Neural crest cell (in vitro differentiated cells): ENCODE measurements at regions not wholly inside any gene's neighbourhood (a gene's known extent, or its start where the extent isn't known, plus 50 kb on each side); places are given as distances from the start of the nearest gene placed in this dataset.

Experiments
- DNase-seq: peaks from one replicate; pipeline ENCODE4 v3.0.0; 2021; ENCODE audit warnings: low read depth, mixed read lengths, low spot score
- H3K27ac Mint-ChIP-seq: one replicate; pipeline ENCODE4 v1.8.0; 2021; ENCODE audit warnings: mild to moderate bottlenecking, mixed read lengths; ENCODE audit not compliant: unreplicated experiment
- H3K27me3 Mint-ChIP-seq: 2 replicates; pipeline ENCODE4 v1.8.0; 2021; ENCODE audit warnings: low read depth, mild to moderate bottlenecking, mixed read lengths
- H3K36me3 Mint-ChIP-seq: 2 replicates; pipeline ENCODE4 v1.8.0; 2021; ENCODE audit warnings: low read depth, mild to moderate bottlenecking, mixed read lengths
- H3K4me1 Mint-ChIP-seq: 2 replicates; pipeline ENCODE4 v1.8.0; 2021; ENCODE audit warnings: mixed read lengths
- H3K4me3 Mint-ChIP-seq: one replicate; pipeline ENCODE4 v1.8.0; 2021; ENCODE audit warnings: mild to moderate bottlenecking, mixed read lengths
- H3K9me3 Mint-ChIP-seq: 2 replicates; pipeline ENCODE4 v1.8.0; 2021; ENCODE audit warnings: mixed read lengths
- TF ChIP-seq, protein P1 (sequence below): fragments of 200-600 bp; sonication (generic); conservative IDR thresholded peaks from 2 replicates; pipeline ENCODE4 v1.5.0; 2021; ENCODE audit warnings: antibody characterized with exemption, mild to moderate bottlenecking

- TF ChIP-seq, protein P1, sequence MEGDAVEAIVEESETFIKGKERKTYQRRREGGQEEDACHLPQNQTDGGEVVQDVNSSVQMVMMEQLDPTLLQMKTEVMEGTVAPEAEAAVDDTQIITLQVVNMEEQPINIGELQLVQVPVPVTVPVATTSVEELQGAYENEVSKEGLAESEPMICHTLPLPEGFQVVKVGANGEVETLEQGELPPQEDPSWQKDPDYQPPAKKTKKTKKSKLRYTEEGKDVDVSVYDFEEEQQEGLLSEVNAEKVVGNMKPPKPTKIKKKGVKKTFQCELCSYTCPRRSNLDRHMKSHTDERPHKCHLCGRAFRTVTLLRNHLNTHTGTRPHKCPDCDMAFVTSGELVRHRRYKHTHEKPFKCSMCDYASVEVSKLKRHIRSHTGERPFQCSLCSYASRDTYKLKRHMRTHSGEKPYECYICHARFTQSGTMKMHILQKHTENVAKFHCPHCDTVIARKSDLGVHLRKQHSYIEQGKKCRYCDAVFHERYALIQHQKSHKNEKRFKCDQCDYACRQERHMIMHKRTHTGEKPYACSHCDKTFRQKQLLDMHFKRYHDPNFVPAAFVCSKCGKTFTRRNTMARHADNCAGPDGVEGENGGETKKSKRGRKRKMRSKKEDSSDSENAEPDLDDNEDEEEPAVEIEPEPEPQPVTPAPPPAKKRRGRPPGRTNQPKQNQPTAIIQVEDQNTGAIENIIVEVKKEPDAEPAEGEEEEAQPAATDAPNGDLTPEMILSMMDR = no peak
- H3K4me3 Mint-ChIP-seq = no peak overlapping the region
Measured at GRCh38 chr1:215330426-215330825, 236.7 kb upstream of the KCTD3 start.

DNA sequence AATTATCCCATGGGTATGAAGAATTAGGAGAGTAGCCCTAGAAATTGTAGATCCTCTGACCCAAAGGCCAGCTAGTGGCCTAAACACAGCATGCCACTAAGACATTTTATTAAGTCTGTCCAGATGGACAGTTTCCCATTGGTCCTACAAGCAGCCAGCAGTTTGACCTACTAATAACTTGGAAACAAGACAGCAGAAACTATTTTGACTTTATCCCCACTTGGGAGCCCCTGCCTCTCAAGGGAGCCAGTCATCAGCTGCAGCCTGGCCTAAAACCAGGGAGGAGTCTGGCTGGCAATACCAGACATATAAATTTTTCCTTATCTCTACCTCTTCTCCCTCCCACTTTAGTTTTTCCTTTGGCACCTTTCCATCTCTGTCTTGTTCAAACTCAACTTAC, 222.6 kb upstream of the KCTD3 start:
- TF ChIP-seq, protein P1 = no peak
- no peaks in the 10 kb centered on the region for H3K4me1 Mint-ChIP-seq
- H3K36me3 Mint-ChIP-seq = no peaks in the 10 kb centered on the region
- H3K9me3 Mint-ChIP-seq = no peaks in the 10 kb centered on the region
- no peak overlapping the region for H3K27ac Mint-ChIP-seq
- DNase-seq = no peak
- no peaks in the 10 kb centered on the region for H3K27me3 Mint-ChIP-seq
- no peak overlapping the region for H3K4me3 Mint-ChIP-seq

More at GRCh38 chr1:215330426-215330825, 236.7 kb upstream of the KCTD3 start:
- no peak for DNase-seq
- Mint-ChIP-seq H3K4me1 (peaks cover 9% of the 10 kb centered on the region), H3K27me3 (no peaks in the 10 kb centered on the region), H3K27ac (no peak overlapping the region), H3K36me3 (no peaks in the 10 kb centered on the region), H3K9me3 (peaks cover 3% of the 10 kb centered on the region)

DNA sequence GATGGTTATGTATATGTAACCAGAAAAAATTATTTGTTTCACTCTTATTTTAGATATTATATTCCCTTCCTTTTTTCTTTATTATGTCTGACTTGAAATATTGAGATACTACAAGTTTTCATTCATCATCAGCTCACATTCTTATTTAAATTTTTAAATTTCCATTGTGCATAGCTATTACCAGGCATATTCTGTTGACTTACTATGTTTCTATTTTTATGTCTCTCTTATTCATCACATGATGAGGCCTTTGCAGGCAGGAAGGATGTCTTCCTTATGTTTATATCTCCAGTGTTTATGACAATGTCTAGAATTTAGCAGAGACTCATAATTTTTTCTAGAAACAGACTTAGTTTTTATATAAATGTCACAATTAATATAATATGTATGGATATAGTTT, 221.9 kb upstream of the KCTD3 start:
- H3K27me3 Mint-ChIP-seq = no peaks in the 10 kb centered on the region
- TF ChIP-seq, protein P1 = no peak
- no peaks in the 10 kb centered on the region for H3K9me3 Mint-ChIP-seq
- no peak for DNase-seq
- H3K27ac Mint-ChIP-seq = no peak overlapping the region
- H3K36me3 Mint-ChIP-seq = no peaks in the 10 kb centered on the region
- H3K4me1 Mint-ChIP-seq = no peaks in the 10 kb centered on the region
- no peak overlapping the region for H3K4me3 Mint-ChIP-seq

DNA sequence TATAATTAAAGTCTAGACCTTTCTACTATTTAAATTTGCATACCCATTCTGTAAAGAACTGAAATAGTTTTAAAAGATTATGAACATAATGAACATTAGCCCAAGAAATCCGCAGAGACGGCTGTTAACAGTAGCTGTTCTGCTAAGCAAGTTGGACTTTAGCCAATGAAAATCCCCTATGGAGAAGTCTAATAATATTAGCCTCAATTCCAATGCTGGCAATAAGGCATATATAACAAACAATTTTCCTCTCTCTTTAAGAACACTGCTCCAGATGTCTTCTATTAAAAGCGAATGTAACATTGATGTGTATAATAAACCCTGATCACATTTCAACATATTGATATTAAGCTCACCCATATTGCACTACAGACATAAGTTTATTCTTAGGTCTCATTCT, 221.3 kb upstream of the KCTD3 start:
- H3K4me3 Mint-ChIP-seq = no peak overlapping the region
- no peak for DNase-seq
- H3K9me3 Mint-ChIP-seq = no peaks in the 10 kb centered on the region
- no peak overlapping the region for H3K27ac Mint-ChIP-seq
- H3K27me3 Mint-ChIP-seq = no peaks in the 10 kb centered on the region
- TF ChIP-seq, protein P1 = no peak
- no peaks in the 10 kb centered on the region for H3K36me3 Mint-ChIP-seq
- H3K4me1 Mint-ChIP-seq = no peaks in the 10 kb centered on the region

DNA sequence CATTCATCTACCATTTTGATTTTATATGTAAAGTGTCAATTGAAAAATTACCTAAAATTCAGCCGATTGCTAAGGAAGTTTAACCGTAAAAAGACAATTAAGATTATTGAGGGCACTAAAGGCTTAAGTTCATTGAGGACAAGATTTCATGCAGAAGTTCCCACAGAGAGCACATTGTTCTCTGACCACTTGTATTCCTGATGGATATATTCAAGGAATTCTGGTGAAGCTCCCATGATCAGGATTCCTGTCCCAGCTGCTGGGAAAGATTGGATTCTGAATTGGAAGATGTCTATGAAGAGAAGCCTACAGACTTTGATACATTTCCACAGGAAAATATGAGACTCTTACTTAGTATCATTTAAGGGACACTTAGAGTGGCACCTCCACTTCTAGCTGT, 209.2 kb upstream of the KCTD3 start:
- DNase-seq = no peak
- peaks cover 7% of the 10 kb centered on the region for H3K9me3 Mint-ChIP-seq
- TF ChIP-seq, protein P1 = no peak
- no peak overlapping the region for H3K4me3 Mint-ChIP-seq
- no peaks in the 10 kb centered on the region for H3K27me3 Mint-ChIP-seq
- H3K4me1 Mint-ChIP-seq = peaks cover 35% of the 10 kb centered on the region
- H3K27ac Mint-ChIP-seq = no peak overlapping the region
- peaks cover 6% of the 10 kb centered on the region for H3K36me3 Mint-ChIP-seq

- no peak for DNase-seq
- peaks cover 9% of the 10 kb centered on the region for H3K36me3 Mint-ChIP-seq
- H3K27me3 Mint-ChIP-seq = no peaks in the 10 kb centered on the region
- TF ChIP-seq, protein P1 = no peak
- H3K4me3 Mint-ChIP-seq = no peak overlapping the region
- H3K4me1 Mint-ChIP-seq = peaks cover 35% of the 10 kb centered on the region
- H3K9me3 Mint-ChIP-seq = peaks cover 11% of the 10 kb centered on the region
- peak overlapping the region; percentile 68 for H3K27ac Mint-ChIP-seq
Measured at GRCh38 chr1:215358356-215358755, 208.7 kb upstream of the KCTD3 start.
